ENCODE measurements at regions not wholly inside any gene's neighbourhood (a gene's known extent, or its start where the extent isn't known, plus 50 kb on each side); places are given as distances from the start of the nearest gene placed in this dataset.

DNA sequence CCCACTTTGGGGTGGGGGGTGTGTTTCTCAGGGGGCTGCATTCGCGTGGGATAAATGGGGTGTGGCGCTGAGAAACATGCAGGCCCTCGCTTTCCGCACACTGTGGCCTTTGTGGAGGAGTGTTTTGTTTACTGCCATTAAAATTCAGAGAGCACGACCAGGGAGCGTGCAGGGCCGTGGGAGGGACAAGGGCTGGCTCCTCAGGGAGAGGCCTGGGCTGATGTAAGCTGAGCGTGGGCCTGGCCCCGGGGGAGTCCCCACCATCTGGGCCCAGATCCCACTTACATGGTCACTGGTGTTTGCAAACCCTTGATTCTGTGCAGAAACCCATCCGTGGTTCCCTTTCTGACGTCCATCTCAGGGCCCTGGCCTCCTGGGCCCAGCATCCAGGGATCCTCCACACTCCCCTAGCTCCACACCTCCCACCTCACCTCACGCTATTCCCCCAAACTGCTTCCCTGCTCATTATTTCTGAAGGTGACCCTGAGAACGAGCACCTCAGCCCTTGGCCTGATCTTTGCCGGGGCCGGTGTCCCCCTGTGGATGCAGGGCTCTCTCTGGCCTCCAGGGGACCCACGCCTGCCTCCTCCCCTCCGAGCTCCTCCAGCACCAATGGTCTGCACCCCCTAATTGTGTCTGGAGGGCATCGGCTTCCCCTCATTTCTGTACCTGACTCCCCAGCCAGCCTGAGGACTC is 92.5 kb upstream of the SIM2 start:
- H3K27ac Mint-ChIP-seq = no peak overlapping the region
- intact Hi-C loops (cut with DNase I, micrococcal nuclease) = no loop called here
- CTCF ChIA-PET = interaction anchor here (0.6 to 1.0 kb wide), 2 partner anchors 21 to 28 kb away, joined by 3 to 4 read pairs; no protein-coding TSS in a partner anchor
- DNase-seq = no peak
- H3K4me1 Mint-ChIP-seq = peaks cover 15% of the 10 kb centered on the region
- no peaks in the 10 kb centered on the region for H3K27me3 Mint-ChIP-seq
- ATAC-seq = no peak
- POLR2A ChIA-PET = no interaction called here
- H3K9me3 Mint-ChIP-seq (ENCODE audit: low read depth) = peaks cover 6% of the 10 kb centered on the region
- no peak overlapping the region for H3K4me3 Mint-ChIP-seq
- H3K36me3 Mint-ChIP-seq (ENCODE audit: low read depth) = no peaks in the 10 kb centered on the region

DNA sequence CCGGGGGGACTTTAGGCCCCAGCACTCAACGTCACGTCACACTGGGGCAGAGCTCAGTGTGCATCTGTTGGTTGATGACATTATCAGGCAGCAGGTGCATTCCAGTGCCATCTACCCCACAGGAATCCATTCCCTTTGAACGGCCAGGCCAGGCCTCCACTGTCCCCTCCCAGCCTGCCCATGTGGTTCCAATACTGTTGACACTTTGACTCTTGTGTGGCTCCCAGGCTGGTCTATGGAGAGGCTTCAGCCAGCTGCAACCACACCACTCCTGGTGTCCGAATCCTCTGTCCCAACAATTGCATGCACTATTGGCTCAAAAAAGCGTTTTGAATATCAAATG is 92.0 kb upstream of the SIM2 start:
- H3K9me3 Mint-ChIP-seq (ENCODE audit: low read depth) = peaks cover 6% of the 10 kb centered on the region
- DNase-seq (no peak), ATAC-seq (no peak)
- CTCF ChIA-PET = interaction anchor here (0.6 to 0.7 kb wide), 2 partner anchors 17 to 244 kb away, joined by 3 read pairs; no protein-coding TSS in a partner anchor
- H3K4me3 Mint-ChIP-seq = no peak overlapping the region
- no peak overlapping the region for H3K27ac Mint-ChIP-seq
- POLR2A ChIA-PET = no interaction called here
- intact Hi-C loops (cut with DNase I, micrococcal nuclease) = no loop called here
- H3K27me3 Mint-ChIP-seq = no peaks in the 10 kb centered on the region
- H3K4me1 Mint-ChIP-seq = peaks cover 15% of the 10 kb centered on the region
- no peaks in the 10 kb centered on the region for H3K36me3 Mint-ChIP-seq (ENCODE audit: low read depth)

DNA sequence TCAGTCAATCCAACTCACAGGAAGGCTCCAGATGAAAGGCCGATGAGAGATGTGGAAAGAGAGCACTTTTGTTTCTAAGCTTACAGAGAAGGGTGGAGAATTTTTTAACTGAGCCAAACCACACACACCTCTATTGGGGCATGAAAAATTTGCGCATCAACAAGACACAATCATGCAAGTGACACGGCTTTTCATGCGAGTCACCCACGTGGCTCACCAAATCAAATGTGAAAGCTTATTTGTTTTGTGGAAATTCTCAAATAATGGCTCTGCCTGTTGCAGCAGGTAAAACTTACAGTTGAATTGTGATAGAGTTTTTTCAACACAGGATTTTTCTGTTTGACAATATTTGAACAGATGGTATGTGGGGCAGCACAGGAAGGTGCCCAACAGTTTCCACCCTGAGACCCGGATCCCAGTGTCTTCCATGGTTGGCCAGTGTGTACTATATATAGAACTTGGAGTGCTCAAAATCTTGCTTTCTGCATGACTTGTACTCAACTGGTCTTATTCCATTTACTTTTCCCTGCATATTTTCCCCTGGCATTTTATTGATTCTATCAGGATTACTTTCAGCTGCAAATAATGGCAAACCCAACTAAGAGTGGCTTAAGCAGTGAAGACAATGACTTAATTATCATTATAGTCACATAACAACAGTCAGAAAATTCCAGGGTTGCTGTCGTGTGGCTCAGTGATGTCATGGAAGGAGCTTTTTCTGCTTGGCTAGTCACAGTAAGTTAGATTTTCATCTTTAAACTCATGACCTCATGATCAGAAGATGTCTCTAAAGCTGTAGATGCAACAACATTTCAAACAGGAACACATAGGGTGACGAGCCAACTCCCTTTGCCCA is 90.6 kb upstream of the SIM2 start:
- CTCF ChIA-PET = no interaction called here
- Mint-ChIP-seq H3K4me1 (peaks cover 6% of the 10 kb centered on the region), H3K36me3 (ENCODE audit: low read depth) (no peaks in the 10 kb centered on the region), H3K27me3 (peaks cover 5% of the 10 kb centered on the region), H3K27ac (no peak overlapping the region), H3K4me3 (no peak overlapping the region), H3K9me3 (ENCODE audit: low read depth) (peaks cover 6% of the 10 kb centered on the region)
- intact Hi-C loops (cut with DNase I, micrococcal nuclease) = no loop called here
- DNase-seq = no peak
- ATAC-seq = no peak
- POLR2A ChIA-PET = no interaction called here

DNA sequence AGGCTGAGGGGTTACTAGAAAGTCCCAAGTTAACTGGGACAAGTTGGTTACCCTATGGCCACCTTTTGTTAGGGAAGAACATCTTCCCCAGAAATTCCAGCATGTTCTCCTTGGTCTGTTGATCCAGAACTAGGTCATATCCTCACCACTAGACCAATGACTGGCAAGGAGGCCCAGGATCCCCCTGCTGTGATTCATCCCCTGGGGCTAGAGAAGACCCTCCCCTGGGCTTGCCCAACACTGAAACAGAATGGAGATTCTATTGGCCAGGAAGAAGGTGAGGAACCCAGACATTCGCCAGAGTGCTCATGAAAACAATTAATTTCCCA is 90.1 kb upstream of the SIM2 start:
- intact Hi-C loops (cut with DNase I, micrococcal nuclease) = no loop called here
- no peaks in the 10 kb centered on the region for H3K36me3 Mint-ChIP-seq (ENCODE audit: low read depth)
- H3K27ac Mint-ChIP-seq = no peak overlapping the region
- H3K4me3 Mint-ChIP-seq = no peak overlapping the region
- DNase-seq (no peak), ATAC-seq (no peak)
- CTCF ChIA-PET = no interaction called here
- POLR2A ChIA-PET = no interaction called here
- peaks cover 5% of the 10 kb centered on the region for H3K27me3 Mint-ChIP-seq
- peaks cover 4% of the 10 kb centered on the region for H3K4me1 Mint-ChIP-seq
- peaks cover 6% of the 10 kb centered on the region for H3K9me3 Mint-ChIP-seq (ENCODE audit: low read depth)

DNA sequence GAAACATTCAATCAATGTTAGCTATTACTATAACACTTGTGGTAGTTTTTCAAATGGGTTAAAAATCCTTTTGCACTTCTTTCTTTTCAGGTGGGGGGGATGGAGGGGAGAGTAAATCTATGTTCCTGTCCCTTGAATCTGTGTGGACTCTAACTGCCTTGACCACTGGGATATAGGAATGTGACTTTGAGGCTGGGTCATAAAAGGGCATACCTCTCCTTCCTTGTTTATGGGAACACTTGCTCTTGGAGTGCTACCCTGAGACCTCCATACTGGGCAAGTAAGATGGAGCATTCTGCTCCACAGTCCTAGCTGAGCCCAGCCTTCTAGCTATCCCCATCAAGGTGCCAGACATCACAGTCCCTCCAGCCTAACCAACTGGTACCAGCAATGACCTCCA is 89.3 kb upstream of the SIM2 start:
- Mint-ChIP-seq H3K4me3 (no peak overlapping the region), H3K27me3 (peaks cover 7% of the 10 kb centered on the region), H3K36me3 (ENCODE audit: low read depth) (no peaks in the 10 kb centered on the region), H3K27ac (no peak overlapping the region), H3K4me1 (no peaks in the 10 kb centered on the region), H3K9me3 (ENCODE audit: low read depth) (peaks cover 8% of the 10 kb centered on the region)
- CTCF ChIA-PET = interaction anchor here (1.5 kb wide), 1 partner anchor 21 kb away, joined by 8 read pairs; no protein-coding TSS in a partner anchor
- intact Hi-C loops (cut with DNase I, micrococcal nuclease) = no loop called here
- POLR2A ChIA-PET = no interaction called here
- DNase-seq (no peak), ATAC-seq (no peak)

DNA sequence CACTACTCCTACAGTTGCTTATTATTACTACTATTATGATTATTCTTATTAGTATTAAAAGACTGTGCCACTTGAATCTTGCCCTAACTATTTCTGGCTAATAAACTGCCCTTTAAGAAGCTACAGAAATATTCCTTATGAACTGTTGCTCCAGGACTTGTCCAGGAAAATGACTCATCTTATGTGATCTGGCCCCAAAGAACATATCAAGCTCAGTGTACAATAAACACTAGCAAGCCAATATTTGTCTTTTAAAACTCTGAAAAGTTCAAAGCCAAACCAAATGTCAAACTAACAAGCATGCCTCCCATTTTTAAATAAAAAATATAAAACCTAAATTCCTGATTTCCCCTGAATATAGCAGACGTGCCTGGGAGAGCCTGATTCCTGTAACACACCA is 88.7 kb upstream of the SIM2 start:
- no peak overlapping the region for H3K27ac Mint-ChIP-seq
- no peak for ATAC-seq
- H3K36me3 Mint-ChIP-seq (ENCODE audit: low read depth) = no peaks in the 10 kb centered on the region
- no peaks in the 10 kb centered on the region for H3K4me1 Mint-ChIP-seq
- H3K27me3 Mint-ChIP-seq = peaks cover 7% of the 10 kb centered on the region
- intact Hi-C loops (cut with DNase I, micrococcal nuclease) = no loop called here
- DNase-seq = no peak
- peaks cover 9% of the 10 kb centered on the region for H3K9me3 Mint-ChIP-seq (ENCODE audit: low read depth)
- POLR2A ChIA-PET = no interaction called here
- H3K4me3 Mint-ChIP-seq = no peak overlapping the region
- CTCF ChIA-PET = interaction anchor here (0.7 to 1.5 kb wide), 2 partner anchors 20 to 283 kb away, joined by 3 to 8 read pairs; no protein-coding TSS in a partner anchor

DNA sequence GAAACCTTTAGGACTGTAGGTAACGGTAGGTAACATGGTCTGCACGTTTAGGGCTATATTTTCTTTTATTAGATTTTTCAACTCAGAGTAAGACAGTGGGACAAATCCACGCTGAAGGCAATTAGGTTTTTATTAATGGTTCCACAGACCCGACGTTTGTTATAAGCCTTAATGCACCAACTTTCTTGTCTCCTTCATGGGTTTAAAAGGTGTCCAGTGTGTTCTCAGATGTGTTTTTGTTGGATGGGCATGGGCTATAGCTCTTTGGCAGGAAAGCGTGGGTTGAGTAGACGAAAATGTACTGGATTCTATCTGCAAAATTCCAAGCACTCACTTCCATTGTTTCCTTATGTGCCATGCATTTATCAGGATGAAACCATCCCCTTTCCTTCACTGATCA is 88.0 kb upstream of the SIM2 start:
- intact Hi-C loops (cut with DNase I, micrococcal nuclease) = no loop called here
- ChIA-PET CTCF (interaction anchor here (0.7 to 0.8 kb wide), 2 partner anchors 191 to 282 kb away, joined by 3 read pairs; no protein-coding TSS in a partner anchor), POLR2A (no interaction called here)
- Mint-ChIP-seq H3K36me3 (ENCODE audit: low read depth) (no peaks in the 10 kb centered on the region), H3K27ac (no peak overlapping the region), H3K4me3 (no peak overlapping the region), H3K4me1 (no peaks in the 10 kb centered on the region), H3K9me3 (ENCODE audit: low read depth) (peaks cover 9% of the 10 kb centered on the region), H3K27me3 (peaks cover 7% of the 10 kb centered on the region)
- DNase-seq (no peak), ATAC-seq (no peak)

DNA sequence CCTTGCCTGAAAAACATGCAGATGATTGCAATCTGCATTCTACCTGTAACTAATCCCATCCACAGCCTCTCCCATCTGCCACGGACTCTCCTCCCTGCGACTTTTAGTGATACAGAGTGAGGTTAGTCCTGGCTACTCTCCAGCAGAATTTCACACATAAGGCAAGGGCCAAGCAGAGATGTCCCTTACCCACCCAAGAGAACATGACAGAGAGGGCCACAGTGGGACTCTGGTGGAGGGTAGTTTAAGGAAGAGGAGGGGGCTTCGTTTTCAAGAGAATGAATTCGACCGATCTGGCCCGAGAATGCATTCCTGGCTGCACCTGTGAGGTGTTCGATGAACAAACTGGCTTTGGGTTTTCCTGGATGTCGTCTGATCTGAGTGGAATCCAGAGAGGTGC is 87.5 kb upstream of the SIM2 start:
- Mint-ChIP-seq H3K4me3 (no peak overlapping the region), H3K36me3 (ENCODE audit: low read depth) (no peaks in the 10 kb centered on the region), H3K27ac (no peak overlapping the region), H3K4me1 (no peaks in the 10 kb centered on the region), H3K9me3 (ENCODE audit: low read depth) (peaks cover 9% of the 10 kb centered on the region), H3K27me3 (peaks cover 7% of the 10 kb centered on the region)
- POLR2A ChIA-PET = no interaction called here
- intact Hi-C loops (cut with DNase I, micrococcal nuclease) = no loop called here
- CTCF ChIA-PET = interaction anchor here (0.8 kb wide), 1 partner anchor 191 kb away, joined by 3 read pairs; no protein-coding TSS in a partner anchor
- DNase-seq = no peak
- ATAC-seq = no peak

DNA sequence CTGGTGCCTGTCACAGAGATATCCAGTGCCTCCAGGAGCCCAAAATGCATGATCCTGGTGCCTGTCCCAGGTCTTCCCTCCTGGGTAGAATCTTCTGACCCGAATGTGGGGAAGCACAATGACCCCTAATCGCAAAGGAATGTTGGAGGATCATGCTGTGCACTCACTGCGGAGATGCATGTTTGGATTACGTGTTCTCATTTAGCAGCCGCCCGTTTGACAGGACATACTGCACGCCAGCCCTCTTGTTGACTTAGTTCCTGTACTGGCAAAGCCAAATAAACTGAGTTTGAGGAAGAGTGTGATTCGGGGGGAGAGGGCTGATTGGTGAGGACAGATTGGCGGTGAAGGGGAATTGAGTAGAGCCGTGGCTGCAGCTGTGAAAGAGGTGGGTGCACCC is 85.9 kb upstream of the SIM2 start:
- H3K36me3 Mint-ChIP-seq (ENCODE audit: low read depth) = no peaks in the 10 kb centered on the region
- CTCF ChIA-PET = no interaction called here
- H3K9me3 Mint-ChIP-seq (ENCODE audit: low read depth) = peaks cover 9% of the 10 kb centered on the region
- H3K27ac Mint-ChIP-seq = no peak overlapping the region
- peaks cover 7% of the 10 kb centered on the region for H3K27me3 Mint-ChIP-seq
- no peak overlapping the region for H3K4me3 Mint-ChIP-seq
- intact Hi-C loops (cut with DNase I, micrococcal nuclease) = no loop called here
- ATAC-seq (no peak), DNase-seq (no peak)
- POLR2A ChIA-PET = no interaction called here
- no peaks in the 10 kb centered on the region for H3K4me1 Mint-ChIP-seq

DNA sequence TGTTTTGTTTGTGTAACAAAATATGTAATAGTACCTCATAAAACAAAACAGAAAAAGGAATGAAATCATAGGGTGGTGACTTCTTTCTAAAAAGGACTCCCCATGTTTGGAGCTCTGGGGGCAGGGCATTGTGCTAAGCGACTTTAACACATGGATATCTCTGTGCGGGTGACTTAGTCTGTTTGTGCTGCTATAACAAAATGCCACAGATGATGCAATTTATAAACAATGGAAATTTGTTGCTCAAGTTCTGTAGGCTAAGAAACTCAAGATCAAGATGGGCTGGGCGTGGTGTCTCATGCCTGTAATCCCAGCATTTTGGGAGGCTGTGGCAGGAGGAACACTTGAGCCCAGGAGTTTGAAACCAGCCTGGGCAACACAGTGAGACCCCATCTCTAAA is 85.4 kb upstream of the SIM2 start:
- H3K4me1 Mint-ChIP-seq = no peaks in the 10 kb centered on the region

DNA sequence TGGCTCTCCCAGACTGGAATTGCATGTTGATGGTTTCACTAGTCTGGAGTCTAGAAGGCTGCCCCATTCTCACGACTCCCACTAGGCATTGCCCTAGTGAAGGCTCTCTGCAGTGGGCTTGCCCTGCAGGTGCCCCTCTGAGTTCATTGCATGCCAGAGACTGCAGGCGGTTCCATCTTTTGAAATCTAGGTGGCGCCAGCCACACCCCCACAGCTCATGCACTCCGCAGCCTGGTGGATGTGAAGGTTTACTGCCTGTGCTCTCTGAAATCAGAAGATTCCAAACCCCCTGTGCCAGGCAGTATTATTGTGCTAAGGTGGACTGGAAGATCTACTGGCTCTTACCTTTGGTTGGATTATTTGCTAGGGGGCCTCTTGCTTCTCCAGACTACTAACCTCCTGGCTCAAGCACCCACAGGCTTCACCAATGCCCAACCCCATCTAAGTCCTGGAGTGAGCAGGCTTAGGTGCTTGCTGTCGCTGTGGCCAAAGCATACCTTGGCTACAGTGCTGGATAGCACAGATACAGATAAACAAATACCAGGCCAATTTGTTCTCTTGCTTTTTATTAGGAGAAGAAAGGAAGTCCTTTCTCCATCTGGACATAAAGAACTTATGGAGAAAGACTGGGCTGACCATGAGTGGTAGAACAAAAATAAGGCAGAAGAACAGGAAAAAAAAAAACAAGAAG is 83.5 kb upstream of the SIM2 start:
- POLR2A ChIA-PET = no interaction called here

More for the DNA sequence above, 85.4 kb upstream of the SIM2 start:
- Mint-ChIP-seq H3K27ac (no peak overlapping the region), H3K36me3 (ENCODE audit: low read depth) (no peaks in the 10 kb centered on the region), H3K9me3 (ENCODE audit: low read depth) (peaks cover 9% of the 10 kb centered on the region), H3K27me3 (peaks cover 7% of the 10 kb centered on the region), H3K4me3 (no peak overlapping the region)
- intact Hi-C loops (cut with DNase I, micrococcal nuclease) = no loop called here
- DNase-seq (no peak), ATAC-seq (no peak)
- POLR2A ChIA-PET = no interaction called here
- CTCF ChIA-PET = interaction anchor here (0.6 to 0.7 kb wide), 2 partner anchors 740 to 1492 kb away, joined by 3 read pairs; no protein-coding TSS in a partner anchor

More for the DNA sequence above, 83.5 kb upstream of the SIM2 start:
- intact Hi-C loops (cut with DNase I, micrococcal nuclease) = no loop called here
- H3K27ac Mint-ChIP-seq = no peak overlapping the region
- peaks cover 11% of the 10 kb centered on the region for H3K27me3 Mint-ChIP-seq
- CTCF ChIA-PET = interaction anchor here (1.2 kb wide), 1 partner anchor 15 kb away, joined by 4 read pairs; no protein-coding TSS in a partner anchor
- no peak for DNase-seq
- peaks cover 8% of the 10 kb centered on the region for H3K9me3 Mint-ChIP-seq (ENCODE audit: low read depth)
- no peak for ATAC-seq
- no peak overlapping the region for H3K4me3 Mint-ChIP-seq
- H3K4me1 Mint-ChIP-seq = no peaks in the 10 kb centered on the region
- peaks cover 2% of the 10 kb centered on the region for H3K36me3 Mint-ChIP-seq (ENCODE audit: low read depth)
